Endothelial cell (in vitro differentiated cells): ENCODE measurements at regions not wholly inside any gene's neighbourhood (a gene's known extent, or its start where the extent isn't known, plus 50 kb on each side); places are given as distances from the start of the nearest gene placed in this dataset.

Source experiments
- DNase-seq: peaks from one replicate; pipeline ENCODE4 v3.0.0; 2021; ENCODE audit warnings: low spot score
- H3K27ac Mint-ChIP-seq: one replicate; pipeline ENCODE4 v1.8.0; 2021; ENCODE audit warnings: mixed read lengths, inconsistent platforms; ENCODE audit not compliant: unreplicated experiment
- H3K27me3 Mint-ChIP-seq: one replicate; pipeline ENCODE4 v1.8.0; 2021; ENCODE audit warnings: mild to moderate bottlenecking, moderate library complexity, mixed read lengths, inconsistent platforms; ENCODE audit not compliant: unreplicated experiment
- H3K36me3 Mint-ChIP-seq: one replicate; pipeline ENCODE4 v1.8.0; 2021; ENCODE audit warnings: mild to moderate bottlenecking, low read depth, mixed read lengths, inconsistent platforms; ENCODE audit not compliant: unreplicated experiment
- H3K4me1 Mint-ChIP-seq: one replicate; pipeline ENCODE4 v1.8.0; 2021; ENCODE audit warnings: mild to moderate bottlenecking, mixed read lengths, inconsistent platforms; ENCODE audit not compliant: unreplicated experiment
- H3K4me3 Mint-ChIP-seq: one replicate; pipeline ENCODE4 v1.8.0; 2021; ENCODE audit warnings: mild to moderate bottlenecking, mixed read lengths, inconsistent platforms; ENCODE audit not compliant: unreplicated experiment
- H3K9me3 Mint-ChIP-seq: one replicate; pipeline ENCODE4 v1.8.0; 2021; ENCODE audit warnings: mixed read lengths, inconsistent platforms; ENCODE audit not compliant: unreplicated experiment
- CTCF ChIP-seq: fragments of 200-600 bp; sonication (generic); IDR thresholded peaks from one replicate; pipeline ENCODE4 v1.5.0; 2021; ENCODE audit warnings: antibody characterized with exemption; ENCODE audit not compliant: unreplicated experiment

- H3K27ac Mint-ChIP-seq, result no peak overlapping the region
- no peak for DNase-seq
- peaks cover 8% of the 10 kb centered on the region for H3K36me3 Mint-ChIP-seq
- H3K4me1 Mint-ChIP-seq, result no peaks in the 10 kb centered on the region
- peaks cover 44% of the 10 kb centered on the region for H3K9me3 Mint-ChIP-seq
- H3K4me3 Mint-ChIP-seq, result peak overlapping the region; percentile 65
- no peak for TF ChIP-seq CTCF
- peaks cover 7% of the 10 kb centered on the region for H3K27me3 Mint-ChIP-seq
Observed at GRCh38 chr10:130989670-130990232, 321.8 kb downstream of the TCERG1L start.

GRCh38 chr10:130990486-130990885 lies 321.0 kb downstream of the TCERG1L start:
- Mint-ChIP-seq H3K9me3 (peaks cover 42% of the 10 kb centered on the region), H3K4me3 (no peak overlapping the region), H3K4me1 (no peaks in the 10 kb centered on the region), H3K36me3 (peaks cover 8% of the 10 kb centered on the region), H3K27me3 (peaks cover 7% of the 10 kb centered on the region), H3K27ac (no peak overlapping the region)
- no peak for DNase-seq
- TF ChIP-seq CTCF, result no peak

- DNase-seq, result no peak
- Mint-ChIP-seq H3K4me3 (peak overlapping the region; percentile 71), H3K4me1 (no peaks in the 10 kb centered on the region), H3K27me3 (peaks cover 8% of the 10 kb centered on the region), H3K36me3 (peaks cover 18% of the 10 kb centered on the region), H3K27ac (no peak overlapping the region), H3K9me3 (peaks cover 56% of the 10 kb centered on the region)
- no peak for TF ChIP-seq CTCF
Observed at GRCh38 chr10:130992802-130993523, 318.6 kb downstream of the TCERG1L start.

- H3K4me3 Mint-ChIP-seq, result no peak overlapping the region
- DNase-seq, result no peak
- H3K27me3 Mint-ChIP-seq, result peaks cover 7% of the 10 kb centered on the region
- peaks cover 60% of the 10 kb centered on the region for H3K9me3 Mint-ChIP-seq
- H3K36me3 Mint-ChIP-seq, result peaks cover 18% of the 10 kb centered on the region
- no peaks in the 10 kb centered on the region for H3K4me1 Mint-ChIP-seq
- TF ChIP-seq CTCF, result no peak
- no peak overlapping the region for H3K27ac Mint-ChIP-seq
Observed at GRCh38 chr10:130993612-130994011, 317.9 kb downstream of the TCERG1L start.

GRCh38 chr10:130994191-130994590 lies 317.3 kb downstream of the TCERG1L start:
- Mint-ChIP-seq H3K27me3 (peaks cover 7% of the 10 kb centered on the region), H3K27ac (no peak overlapping the region), H3K4me3 (no peak overlapping the region), H3K36me3 (peaks cover 18% of the 10 kb centered on the region), H3K9me3 (peaks cover 54% of the 10 kb centered on the region), H3K4me1 (no peaks in the 10 kb centered on the region)
- TF ChIP-seq CTCF, result no peak
- no peak for DNase-seq
